CMK (cell line): ENCODE measurements at regions not wholly inside any gene's neighbourhood (a gene's known extent, or its start where the extent isn't known, plus 50 kb on each side); places are given as distances from the start of the nearest gene placed in this dataset.
"Not testable (repeated sequence)": the region's sequence is repeated elsewhere in the genome, so short reads cannot be mapped to it uniquely, and the experiment has no call there.

ENCODE experiments used
- DNase-seq: peaks from one replicate; pipeline ENCODE4 v3.0.0-alpha.2; 2010; ENCODE audit warnings: low read depth

DNA sequence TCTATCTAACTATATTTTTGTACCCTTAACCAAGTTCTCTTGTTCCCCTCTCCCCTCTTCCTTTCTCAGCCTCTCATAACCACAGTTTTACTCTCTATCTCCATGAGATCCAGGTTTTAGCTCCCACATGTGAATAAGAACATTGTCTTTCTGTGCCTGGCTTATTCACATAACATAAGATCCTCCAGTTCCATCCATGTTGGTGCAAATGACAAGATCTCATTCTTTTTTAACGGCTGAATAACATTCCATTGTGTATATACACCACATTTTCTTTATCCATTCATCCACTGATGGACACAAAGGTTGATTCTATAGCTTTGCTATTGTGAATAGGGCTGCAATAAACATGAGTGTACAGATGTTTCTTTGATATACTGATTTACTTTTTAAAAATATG is 83.9 kb upstream of the TMEM178A start:
- DNase-seq, result no peak

DNA sequence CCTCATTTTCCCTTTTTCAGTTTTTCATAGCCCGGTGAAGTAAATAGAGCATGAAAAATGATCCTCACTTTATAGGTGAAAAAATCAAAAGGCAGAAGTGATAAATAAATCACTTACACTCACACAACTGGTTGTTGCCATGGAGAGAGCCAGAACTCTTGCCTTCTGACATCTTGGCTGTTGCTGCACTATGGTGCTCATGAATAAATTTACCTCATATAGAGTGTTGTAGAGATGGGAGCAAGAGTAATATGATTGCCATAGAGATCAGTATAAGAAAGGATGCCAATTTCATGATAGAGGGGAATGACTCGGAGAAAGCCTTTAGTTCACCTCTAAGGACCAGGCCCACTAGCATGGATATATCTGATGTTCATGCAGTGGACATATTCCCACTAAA is 82.5 kb upstream of the TMEM178A start:
- DNase-seq, result no peak

DNA sequence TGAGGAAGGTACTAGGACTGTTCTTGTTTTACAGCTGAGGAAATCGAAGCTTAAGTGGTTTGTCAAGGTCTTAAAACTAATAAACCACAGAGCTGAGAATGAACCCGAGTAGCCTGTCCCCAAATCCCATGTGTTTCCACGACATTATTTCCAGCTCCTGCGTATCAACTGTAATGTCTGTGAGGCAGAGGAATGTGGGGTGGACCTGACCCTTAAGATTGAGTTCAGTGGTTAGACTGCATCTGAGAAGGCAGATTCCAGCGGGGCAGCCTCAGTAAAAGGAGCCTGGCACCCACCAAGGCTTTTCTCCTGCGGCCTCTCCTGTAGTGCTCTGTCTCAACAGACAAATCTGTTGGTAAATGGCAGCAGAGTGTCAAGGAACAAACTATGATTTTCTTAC is 81.9 kb upstream of the TMEM178A start:
- DNase-seq, result no peak

DNA sequence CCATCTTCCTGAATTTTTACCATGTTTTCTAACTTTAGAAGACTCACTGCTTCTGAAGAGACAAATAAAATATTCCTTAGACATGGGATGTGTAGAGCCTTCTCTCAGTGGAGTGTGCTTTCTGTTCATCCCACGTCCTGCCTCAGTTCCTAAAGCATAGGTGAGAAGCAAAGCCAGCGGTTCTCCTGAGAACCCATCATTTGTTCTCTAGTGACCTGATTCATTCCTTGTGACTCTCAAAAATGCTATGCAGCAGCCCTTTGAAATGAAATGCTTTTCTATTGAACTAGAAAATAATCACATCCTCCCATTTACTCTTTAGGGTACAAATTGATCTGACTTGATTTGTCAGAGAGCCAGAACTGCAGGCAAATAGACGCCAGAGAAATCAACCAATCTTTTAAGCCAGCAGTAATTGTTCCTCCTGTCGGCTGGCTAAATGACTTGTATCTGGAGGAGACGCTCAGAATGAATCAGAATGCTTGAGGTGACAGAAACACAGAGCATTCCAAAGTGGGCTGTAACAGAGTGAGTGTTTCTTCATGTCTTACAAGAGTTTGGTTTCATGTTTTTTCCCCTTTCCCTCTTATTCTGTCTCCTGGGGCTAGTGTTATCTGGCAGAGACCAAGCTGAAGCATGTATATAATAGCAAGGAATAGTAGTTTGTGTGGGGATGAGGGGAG is 81.3 kb upstream of the TMEM178A start:
- DNase-seq, result no peak

DNA sequence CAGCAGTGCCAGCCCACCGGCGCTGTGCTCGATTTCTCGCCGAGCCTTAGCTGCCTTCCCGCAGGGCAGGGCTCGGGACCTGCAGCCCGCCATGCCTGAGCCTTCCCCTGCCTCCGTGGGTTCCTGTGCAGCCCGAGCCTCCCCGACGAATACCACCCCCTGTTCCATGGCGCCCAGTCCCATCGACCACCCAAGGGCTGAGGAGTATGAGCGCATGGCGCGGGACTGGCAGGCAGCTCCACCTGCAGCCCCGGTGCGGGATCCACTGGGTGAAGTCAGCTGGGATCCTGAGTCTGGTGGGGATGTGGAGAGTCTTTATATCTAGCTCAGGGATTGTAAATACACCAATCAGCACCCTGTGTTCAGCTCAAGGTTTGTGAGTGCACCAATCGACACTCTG is 80.2 kb upstream of the TMEM178A start:
- DNase-seq, result not testable (repeated sequence)

DNA sequence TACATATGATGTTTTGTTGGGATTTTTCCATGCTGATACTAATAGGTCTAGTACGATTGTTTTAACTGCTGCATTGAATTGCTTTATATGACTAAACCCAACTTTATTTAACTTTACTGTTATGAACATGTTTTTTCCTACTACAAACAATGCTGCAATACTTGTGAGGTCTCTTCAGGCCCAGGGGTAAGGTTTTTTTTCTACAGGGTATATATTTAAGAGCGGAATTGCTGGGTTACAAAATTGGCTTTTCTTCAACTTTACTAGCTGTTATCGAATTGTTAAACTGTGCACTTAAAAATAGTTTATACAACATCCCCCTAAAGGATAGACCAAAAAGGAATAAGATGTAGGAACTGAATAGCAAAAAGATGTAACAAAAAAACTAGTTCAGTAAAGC is 78.5 kb upstream of the TMEM178A start:
- no peak for DNase-seq

DNA sequence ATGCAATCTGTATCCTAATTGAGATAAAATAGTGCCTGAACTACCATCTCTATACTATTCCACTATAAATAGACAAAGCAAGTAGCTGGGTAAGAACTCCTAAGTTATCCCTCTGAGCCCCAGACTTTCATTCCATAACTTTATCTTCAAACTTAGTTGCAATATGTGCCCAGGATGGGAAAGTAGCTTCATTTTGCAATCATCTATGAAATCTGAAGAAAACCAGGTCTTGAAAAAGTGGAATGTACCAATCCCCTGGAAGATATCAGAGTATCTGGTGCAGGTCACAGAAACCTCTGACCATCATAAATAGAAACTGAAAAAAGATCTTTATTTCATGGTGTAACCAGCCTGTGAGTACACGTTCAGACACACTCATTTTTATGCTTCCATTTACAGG is 78.1 kb upstream of the TMEM178A start:
- no peak for DNase-seq

DNA sequence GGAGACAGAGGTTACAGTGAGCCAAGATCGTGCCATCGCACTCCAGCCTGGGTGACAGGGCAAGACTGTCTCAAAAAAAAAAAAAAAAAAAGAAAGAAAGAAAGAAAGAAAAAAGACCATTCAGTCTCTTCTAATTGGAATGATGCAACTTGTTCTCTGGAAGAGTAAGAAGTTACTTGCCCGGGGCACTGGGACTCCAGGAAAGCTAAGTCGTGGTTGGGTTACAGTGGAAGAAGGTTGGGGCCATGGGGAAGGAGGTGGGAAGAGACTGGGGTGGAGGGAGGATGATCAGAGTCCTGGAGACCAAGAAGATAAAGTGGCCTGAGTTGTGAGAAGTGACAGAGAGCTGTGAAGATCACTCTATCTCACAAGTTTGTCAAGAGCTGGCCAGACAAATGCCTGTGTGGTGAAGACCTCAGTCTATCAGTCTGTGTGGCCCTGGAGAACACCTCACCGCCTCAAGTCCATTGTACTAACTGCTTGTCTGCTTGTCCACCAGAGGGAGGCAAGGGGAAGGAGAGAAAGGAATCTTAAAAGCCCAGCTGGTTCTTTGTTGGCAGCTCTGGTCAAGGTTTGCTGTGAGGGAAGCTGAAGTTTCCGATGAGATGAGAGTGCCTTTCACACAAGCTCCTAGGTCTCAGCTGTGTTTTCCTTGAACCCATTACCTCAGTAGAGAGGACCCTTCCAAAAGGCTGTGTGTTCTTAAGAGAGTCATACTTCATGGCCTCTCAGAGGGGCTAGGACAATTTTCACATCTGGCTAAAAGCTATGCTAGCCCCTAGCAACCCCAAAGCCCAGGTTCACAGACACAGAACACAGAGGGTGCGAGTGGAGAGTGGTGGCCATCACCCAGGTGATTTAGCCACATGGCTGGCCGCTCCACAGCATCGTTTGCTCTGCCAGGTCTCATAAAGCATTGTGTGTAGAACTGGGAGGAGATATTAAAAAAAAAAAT is 72.0 kb upstream of the TMEM178A start:
- no peak for DNase-seq

DNA sequence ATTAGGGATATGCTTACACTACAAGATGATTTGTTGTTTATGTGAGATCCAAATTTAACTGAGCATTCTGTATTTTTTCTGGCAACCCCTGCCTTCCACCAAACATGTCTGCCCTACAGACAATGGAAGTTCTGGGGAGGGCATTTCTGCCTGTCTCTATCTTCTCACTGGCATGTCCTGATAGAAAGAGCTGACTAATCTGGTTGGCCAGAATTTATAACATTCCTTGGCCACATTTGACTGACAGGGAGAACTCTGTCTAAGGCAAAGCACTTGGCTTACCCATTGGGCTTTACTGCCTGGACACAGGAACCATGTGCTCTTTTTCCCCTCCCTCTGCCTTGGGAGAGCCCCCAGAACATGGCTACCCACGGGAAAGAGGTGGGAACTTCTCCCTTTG is 70.6 kb upstream of the TMEM178A start:
- DNase-seq, result no peak

DNA sequence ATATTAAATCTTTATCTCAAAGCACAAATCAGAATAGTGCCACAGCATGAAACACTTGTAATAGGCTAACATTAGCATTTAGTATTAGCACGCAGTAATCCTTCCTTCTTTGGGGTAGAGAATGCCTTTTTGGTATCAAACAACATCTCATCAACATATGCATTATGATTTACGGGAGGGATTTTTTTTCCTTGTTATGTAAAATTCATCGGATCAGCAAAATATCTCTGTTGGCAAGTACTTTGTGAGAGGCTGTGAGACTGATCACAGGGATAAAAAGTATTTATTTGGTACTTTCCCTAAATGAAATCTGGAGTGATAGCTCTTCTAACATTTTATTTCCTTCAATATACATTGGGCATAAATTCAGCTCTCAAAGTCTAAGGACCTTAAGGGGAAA is 68.4 kb upstream of the TMEM178A start:
- DNase-seq, result no peak

DNA sequence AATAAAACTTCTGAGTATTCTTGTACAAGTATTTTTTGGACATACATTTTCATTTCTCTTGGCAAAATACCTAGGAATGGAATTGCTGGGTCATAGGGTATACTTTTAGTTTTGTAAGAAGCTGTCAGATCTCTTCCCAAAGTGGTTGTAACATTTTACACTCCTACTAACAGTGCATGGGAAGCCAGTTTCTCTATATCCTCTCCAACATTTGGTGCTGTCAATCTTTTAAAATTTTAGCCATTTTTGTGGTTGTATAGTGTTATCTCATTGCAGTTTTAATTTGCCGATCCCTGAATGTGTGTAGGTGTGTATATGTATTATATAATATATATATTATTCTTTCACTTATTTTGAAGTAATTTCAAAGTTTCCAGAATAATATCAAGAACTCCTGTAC is 63.1 kb upstream of the TMEM178A start:
- no peak for DNase-seq

DNA sequence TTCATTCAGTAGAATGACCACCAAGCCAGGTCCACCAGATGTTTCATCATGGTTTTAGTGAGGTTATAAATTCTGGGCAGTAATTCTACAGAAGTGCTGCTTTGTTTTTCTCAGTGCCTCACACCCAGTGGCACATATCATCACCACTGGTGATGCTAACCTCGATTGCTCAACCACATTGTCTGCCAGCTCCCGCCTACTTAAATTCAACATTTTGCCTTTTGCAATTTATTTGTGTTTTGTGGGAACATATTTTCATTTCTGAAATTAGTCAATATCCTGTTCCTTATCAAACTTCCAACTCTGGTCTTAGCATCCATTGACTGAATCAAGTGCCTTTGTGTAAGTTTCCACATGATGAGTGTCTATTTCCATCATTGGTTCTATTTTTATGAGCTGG is 62.3 kb upstream of the TMEM178A start:
- DNase-seq, result no peak

DNA sequence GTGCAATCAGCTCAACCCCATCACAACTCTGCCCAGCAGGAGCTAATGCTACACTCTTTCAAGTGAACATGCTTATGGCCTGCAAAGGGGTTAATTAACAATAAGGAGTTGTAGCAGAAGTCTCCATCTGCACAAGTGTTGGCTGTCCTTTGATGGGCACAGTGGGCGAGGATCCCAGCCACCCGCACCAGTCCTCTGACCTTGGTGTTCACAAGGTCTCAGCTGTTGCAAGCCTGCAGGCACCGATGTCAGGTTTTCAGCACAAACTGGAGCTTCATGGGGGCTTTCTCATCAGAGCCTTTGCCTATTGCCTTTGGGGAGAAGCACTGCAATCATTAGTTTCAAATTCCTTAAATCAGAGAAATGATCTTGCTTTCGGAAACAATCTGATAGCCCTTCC is 60.9 kb upstream of the TMEM178A start:
- no peak for DNase-seq

DNA sequence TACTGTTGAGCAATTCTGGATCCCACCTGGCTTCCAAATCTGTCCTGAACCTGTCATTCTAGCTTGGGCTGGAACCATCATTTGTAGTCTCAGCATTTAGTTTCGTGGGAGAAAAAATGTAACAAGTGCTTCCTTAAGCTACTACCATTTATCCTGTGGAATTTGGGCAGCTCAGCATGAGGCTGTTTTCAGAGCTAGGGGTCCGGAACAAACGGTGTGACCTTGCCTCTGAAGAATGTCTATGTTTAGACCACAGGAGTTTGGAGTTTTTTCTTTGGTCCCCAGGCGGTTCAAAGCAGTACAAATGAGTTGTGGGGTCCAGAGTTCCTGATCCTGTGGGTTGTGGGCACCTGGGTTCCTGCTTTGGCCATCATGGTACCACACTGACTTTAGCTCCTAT is 59.1 kb upstream of the TMEM178A start:
- DNase-seq, result no peak

DNA sequence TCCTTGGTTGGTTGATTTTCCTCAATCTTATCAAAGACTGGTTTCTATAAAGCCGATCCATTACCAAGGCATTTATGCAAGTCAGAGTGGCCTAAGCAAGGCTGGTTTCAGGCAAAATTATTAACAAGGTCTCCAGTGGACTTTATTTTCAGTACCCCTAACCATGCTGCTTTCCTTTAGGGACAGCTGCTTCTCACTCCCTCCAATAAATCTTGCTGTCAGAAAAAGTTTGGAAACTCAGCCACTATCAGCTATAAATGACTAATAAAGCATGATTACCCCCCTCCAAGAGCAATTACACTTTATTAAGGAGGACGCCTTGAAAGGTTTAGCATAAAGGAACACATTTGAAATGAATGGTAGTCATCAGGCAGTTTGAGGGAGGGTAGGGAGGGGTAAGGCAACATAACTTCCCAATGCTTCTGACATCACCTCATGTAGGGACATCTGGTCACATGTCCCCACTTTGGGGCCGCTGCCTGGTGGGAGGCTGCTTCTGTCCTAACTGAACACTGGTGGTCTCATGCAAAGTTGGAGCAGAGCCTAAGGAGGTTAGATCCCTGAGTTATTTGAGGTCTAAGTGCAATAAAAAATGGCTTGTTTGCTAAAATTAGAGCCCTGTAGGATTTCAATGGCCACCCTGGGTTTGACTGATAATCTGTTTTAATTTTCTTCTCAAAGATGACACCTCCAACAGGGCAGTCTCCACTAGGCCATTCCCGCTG is 58.0 kb upstream of the TMEM178A start:
- DNase-seq, result no peak

DNA sequence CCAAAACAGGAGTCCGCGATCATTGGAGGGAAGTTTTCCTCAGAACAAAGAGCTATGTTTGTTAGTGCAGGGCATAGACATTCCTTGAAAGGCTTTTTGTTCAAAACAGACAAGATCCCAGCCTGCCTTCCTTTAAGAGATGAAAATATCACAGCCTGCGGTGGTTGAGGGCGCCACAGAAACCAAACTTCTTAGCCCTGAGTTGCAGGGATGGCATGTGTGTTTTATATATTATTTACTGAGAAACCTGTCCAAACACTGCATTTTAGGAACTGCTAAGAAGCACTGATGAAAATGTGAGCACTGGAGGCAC is 57.5 kb upstream of the TMEM178A start:
- DNase-seq, result no peak

DNA sequence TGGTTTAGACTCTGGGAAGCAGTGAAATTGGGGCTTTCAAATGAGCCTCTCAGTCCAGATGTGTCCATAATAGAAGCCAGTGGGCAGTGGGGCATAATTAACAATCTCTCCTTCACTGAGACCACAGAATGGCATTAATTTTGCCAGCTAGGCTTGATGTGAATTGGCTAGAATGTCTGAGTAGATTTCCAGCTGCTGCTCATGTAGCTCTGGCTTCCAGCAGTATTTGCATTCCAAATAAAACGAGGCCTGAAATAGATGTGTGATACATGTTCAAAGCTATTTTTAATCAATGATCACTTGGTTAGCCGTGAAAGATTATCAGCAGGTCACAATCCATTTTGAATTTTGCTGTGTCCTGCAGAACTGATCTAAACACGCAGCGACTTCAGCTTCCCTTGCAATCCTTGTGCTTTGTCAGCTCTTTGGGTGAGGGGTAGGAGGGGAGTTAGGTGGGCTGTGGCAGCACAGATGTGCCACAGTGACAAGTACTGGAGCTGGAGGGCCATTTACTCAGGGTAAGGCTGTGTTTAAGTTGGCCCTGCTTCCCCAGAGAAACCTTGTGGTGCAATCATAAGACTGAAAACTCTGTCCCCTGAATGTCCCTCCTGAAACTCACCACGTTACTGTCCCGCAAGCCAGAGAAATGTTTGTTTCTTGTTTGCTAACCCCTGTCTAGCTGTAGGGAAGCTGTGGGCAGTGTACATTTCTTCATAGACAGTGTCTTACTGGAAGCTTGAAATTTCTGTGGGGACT is 56.9 kb upstream of the TMEM178A start:
- no peak for DNase-seq

DNA sequence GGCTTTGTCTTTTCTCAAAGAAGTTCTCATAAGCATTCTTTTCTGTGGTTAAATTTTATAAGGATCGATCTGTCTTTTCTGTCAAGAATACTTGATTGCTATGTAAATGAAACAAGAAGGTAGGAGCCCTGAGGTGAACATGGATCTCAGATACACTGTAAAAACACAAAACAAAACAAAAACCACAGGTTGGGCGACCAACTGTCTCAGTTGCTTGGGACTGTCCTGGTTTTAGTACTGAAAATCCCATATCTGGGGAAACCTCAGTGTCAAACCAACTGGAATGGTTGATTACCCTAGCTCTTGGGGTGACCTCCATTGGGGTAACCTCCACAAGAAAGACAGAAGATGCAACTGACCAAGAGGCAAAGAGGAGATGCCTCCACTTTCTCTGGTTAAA is 55.8 kb upstream of the TMEM178A start:
- DNase-seq, result no peak

DNA sequence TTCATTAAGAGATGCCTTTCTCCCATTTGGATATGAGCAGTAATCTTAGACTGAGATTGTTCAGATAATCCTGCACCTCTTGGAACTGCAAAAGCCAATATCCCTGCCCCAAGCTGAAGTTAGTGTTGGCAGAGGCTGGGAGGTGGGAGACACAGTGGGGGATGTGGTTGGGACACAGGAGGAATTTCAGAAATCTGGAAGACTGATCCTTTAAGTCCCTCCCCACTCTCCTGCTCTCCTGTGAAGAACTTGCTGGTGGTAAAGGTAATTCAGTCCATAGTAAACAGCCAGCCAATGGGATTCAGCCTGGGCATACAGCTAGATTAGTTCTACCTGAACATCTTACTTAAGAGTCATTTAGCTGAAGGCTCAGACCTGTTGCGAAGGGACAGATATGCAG is 50.0 kb upstream of the TMEM178A start:
- no peak for DNase-seq
